ENCODE measurements at regions not wholly inside any gene's neighbourhood (a gene's known extent, or its start where the extent isn't known, plus 50 kb on each side); places are given as distances from the start of the nearest gene placed in this dataset.

- Mint-ChIP-seq H3K27ac (ENCODE audit: unreplicated experiment) (no peak overlapping the region), H3K9me3 (ENCODE audit: unreplicated experiment) (no peaks in the 10 kb centered on the region), H3K4me3 (ENCODE audit: unreplicated experiment) (no peak overlapping the region), H3K27me3 (ENCODE audit: unreplicated experiment) (no peaks in the 10 kb centered on the region), H3K4me1 (ENCODE audit: low read depth, unreplicated experiment) (no peaks in the 10 kb centered on the region), H3K36me3 (ENCODE audit: unreplicated experiment) (no peaks in the 10 kb centered on the region)
- DNase-seq, result no peak
- no peak for TF ChIP-seq CTCF (IDR thresholded peaks at IDR 0.05; ENCODE audit: partially characterized antibody, unreplicated experiment)
Observed at GRCh38 chr6:130771741-130772140, 55.5 kb upstream of the SMLR1 start.

- Mint-ChIP-seq H3K4me1 (ENCODE audit: low read depth, unreplicated experiment) (no peaks in the 10 kb centered on the region), H3K27me3 (ENCODE audit: unreplicated experiment) (no peaks in the 10 kb centered on the region), H3K9me3 (ENCODE audit: unreplicated experiment) (no peaks in the 10 kb centered on the region), H3K4me3 (ENCODE audit: unreplicated experiment) (no peak overlapping the region), H3K27ac (ENCODE audit: unreplicated experiment) (no peak overlapping the region), H3K36me3 (ENCODE audit: unreplicated experiment) (no peaks in the 10 kb centered on the region)
- no peak for TF ChIP-seq CTCF (IDR thresholded peaks at IDR 0.05; ENCODE audit: partially characterized antibody, unreplicated experiment)
- DNase-seq, result no peak
Observed at GRCh38 chr6:130773860-130774259, 53.3 kb upstream of the SMLR1 start.

- H3K4me1 Mint-ChIP-seq (ENCODE audit: low read depth, unreplicated experiment), result no peaks in the 10 kb centered on the region
- no peak overlapping the region for H3K27ac Mint-ChIP-seq (ENCODE audit: unreplicated experiment)
- H3K36me3 Mint-ChIP-seq (ENCODE audit: unreplicated experiment), result no peaks in the 10 kb centered on the region
- no peak for TF ChIP-seq CTCF (IDR thresholded peaks at IDR 0.05; ENCODE audit: partially characterized antibody, unreplicated experiment)
- H3K27me3 Mint-ChIP-seq (ENCODE audit: unreplicated experiment), result no peaks in the 10 kb centered on the region
- no peak overlapping the region for H3K4me3 Mint-ChIP-seq (ENCODE audit: unreplicated experiment)
- H3K9me3 Mint-ChIP-seq (ENCODE audit: unreplicated experiment), result no peaks in the 10 kb centered on the region
- DNase-seq, result no peak
Observed at GRCh38 chr6:130775411-130776012, 51.7 kb upstream of the SMLR1 start.

GRCh38 chr6:130776287-130776925 is 50.8 kb upstream of the SMLR1 start:
- Mint-ChIP-seq H3K36me3 (ENCODE audit: unreplicated experiment) (no peaks in the 10 kb centered on the region), H3K27me3 (ENCODE audit: unreplicated experiment) (no peaks in the 10 kb centered on the region), H3K4me1 (ENCODE audit: low read depth, unreplicated experiment) (no peaks in the 10 kb centered on the region), H3K27ac (ENCODE audit: unreplicated experiment) (no peak overlapping the region), H3K9me3 (ENCODE audit: unreplicated experiment) (no peaks in the 10 kb centered on the region), H3K4me3 (ENCODE audit: unreplicated experiment) (no peak overlapping the region)
- no peak for TF ChIP-seq CTCF (IDR thresholded peaks at IDR 0.05; ENCODE audit: partially characterized antibody, unreplicated experiment)
- DNase-seq, result no peak

All from glutamatergic neuron (in vitro differentiated cells).